ENCODE measurements at regions not wholly inside any gene's neighbourhood (a gene's known extent, or its start where the extent isn't known, plus 50 kb on each side); places are given as distances from the start of the nearest gene placed in this dataset.

- no peaks in the 10 kb centered on the region for H3K27me3 ChIP-seq (ENCODE audit: insufficient read depth)
- H3K4me3 ChIP-seq: no peak overlapping the region
- no peaks in the 10 kb centered on the region; the same call in 2 of the 3 replicates for H3K9me3 Mint-ChIP-seq
- H3K79me2 ChIP-seq (replicated peaks; ENCODE audit: insufficient read depth): no peaks in the 10 kb centered on the region
- H3K9me2 ChIP-seq (ENCODE audit: insufficient read depth): no peaks in the 10 kb centered on the region
- 0 out of 2 replicates have a peak, but pooled peaks cover 9% of the 10 kb centered on the region for H3K4me1 ChIP-seq (ENCODE audit: insufficient read depth)
- ATAC-seq: peak; percentile 70
- H3K4me1 Mint-ChIP-seq: peaks cover 23% of the 10 kb centered on the region
- DNase-seq (ENCODE audit: low spot score): peak; percentile 57
- H3K4me2 ChIP-seq: peak overlapping the region; percentile 61; the same call in 1 of the 2 replicates
- no peaks in the 10 kb centered on the region for H4K20me1 ChIP-seq (replicated peaks; ENCODE audit: insufficient read depth)
- H3K36me3 ChIP-seq (ENCODE audit: insufficient read depth): no peaks in the 10 kb centered on the region
- no peaks in the 10 kb centered on the region for H3F3A ChIP-seq (replicated peaks; ENCODE audit: low read depth)
- peak overlapping the region; percentile 34 for H3K27ac Mint-ChIP-seq
- H2AFZ ChIP-seq: peak overlapping the region; percentile 90
- no peak overlapping the region for H3K4me3 Mint-ChIP-seq
- H3K36me3 Mint-ChIP-seq (ENCODE audit: low read depth): no peaks in the 10 kb centered on the region; the same call in 2 of the 3 replicates
- H3K27me3 Mint-ChIP-seq (ENCODE audit: insufficient read depth, low read depth, poor library complexity): peaks cover 14% of the 10 kb centered on the region
- no peak overlapping the region for H3K27ac ChIP-seq (ENCODE audit: low read depth)
- TF ChIP-seq NANOG (IDR thresholded peaks at IDR 0.05; ENCODE audit: borderline replicate concordance) (no peak), CREB1 (CRISPR knock-in tag; IDR thresholded peaks at IDR 0.05; ENCODE audit: low read depth) (no peak), ZNF462 (CRISPR knock-in tag; IDR thresholded peaks at IDR 0.05) (no peak), ZNF114 (CRISPR knock-in tag; IDR thresholded peaks at IDR 0.05) (no peak), EZH2 (IDR thresholded peaks at IDR 0.05; ENCODE audit: low read depth, unreplicated experiment) (no peak), EZH2phosphoT487 (IDR thresholded peaks at IDR 0.05; ENCODE audit: unreplicated experiment) (no peak), JUNB (IDR thresholded peaks at IDR 0.05; ENCODE audit: unreplicated experiment) (no peak), ZNF331 (CRISPR knock-in tag; IDR thresholded peaks at IDR 0.05; ENCODE audit: low read depth) (no peak), REST (IDR thresholded peaks at IDR 0.05; ENCODE audit: unreplicated experiment) (no peak), POLR2AphosphoS5 (IDR thresholded peaks at IDR 0.05; ENCODE audit: low read depth) (no peak), STAT1 (IDR thresholded peaks at IDR 0.05; ENCODE audit: unreplicated experiment) (no peak)
- TF ChIP-seq, protein P1, sequence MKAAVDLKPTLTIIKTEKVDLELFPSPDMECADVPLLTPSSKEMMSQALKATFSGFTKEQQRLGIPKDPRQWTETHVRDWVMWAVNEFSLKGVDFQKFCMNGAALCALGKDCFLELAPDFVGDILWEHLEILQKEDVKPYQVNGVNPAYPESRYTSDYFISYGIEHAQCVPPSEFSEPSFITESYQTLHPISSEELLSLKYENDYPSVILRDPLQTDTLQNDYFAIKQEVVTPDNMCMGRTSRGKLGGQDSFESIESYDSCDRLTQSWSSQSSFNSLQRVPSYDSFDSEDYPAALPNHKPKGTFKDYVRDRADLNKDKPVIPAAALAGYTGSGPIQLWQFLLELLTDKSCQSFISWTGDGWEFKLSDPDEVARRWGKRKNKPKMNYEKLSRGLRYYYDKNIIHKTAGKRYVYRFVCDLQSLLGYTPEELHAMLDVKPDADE (IDR thresholded peaks at IDR 0.05): no peak
- TF ChIP-seq, protein P2, sequence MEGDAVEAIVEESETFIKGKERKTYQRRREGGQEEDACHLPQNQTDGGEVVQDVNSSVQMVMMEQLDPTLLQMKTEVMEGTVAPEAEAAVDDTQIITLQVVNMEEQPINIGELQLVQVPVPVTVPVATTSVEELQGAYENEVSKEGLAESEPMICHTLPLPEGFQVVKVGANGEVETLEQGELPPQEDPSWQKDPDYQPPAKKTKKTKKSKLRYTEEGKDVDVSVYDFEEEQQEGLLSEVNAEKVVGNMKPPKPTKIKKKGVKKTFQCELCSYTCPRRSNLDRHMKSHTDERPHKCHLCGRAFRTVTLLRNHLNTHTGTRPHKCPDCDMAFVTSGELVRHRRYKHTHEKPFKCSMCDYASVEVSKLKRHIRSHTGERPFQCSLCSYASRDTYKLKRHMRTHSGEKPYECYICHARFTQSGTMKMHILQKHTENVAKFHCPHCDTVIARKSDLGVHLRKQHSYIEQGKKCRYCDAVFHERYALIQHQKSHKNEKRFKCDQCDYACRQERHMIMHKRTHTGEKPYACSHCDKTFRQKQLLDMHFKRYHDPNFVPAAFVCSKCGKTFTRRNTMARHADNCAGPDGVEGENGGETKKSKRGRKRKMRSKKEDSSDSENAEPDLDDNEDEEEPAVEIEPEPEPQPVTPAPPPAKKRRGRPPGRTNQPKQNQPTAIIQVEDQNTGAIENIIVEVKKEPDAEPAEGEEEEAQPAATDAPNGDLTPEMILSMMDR (conservative IDR thresholded peaks at IDR 0.05; ENCODE audit: low read depth in 2 of 2): no peak
Observed at GRCh38 chr2:43041661-43042360, 184.6 kb downstream of the ZFP36L2 start.

Measured in GM23338 (cell line).